HepG2 (cell line): ENCODE measurements at regions not wholly inside any gene's neighbourhood (a gene's known extent, or its start where the extent isn't known, plus 50 kb on each side); places are given as distances from the start of the nearest gene placed in this dataset.

Source experiments
- ATAC-seq: fragments of 200-7000 bp; cut with Tn5 transposase; 3 replicates; pipeline ENCODE4 v1.9.1; 2020; ENCODE audit warnings: mild to moderate bottlenecking, moderate library complexity
- BruUV-seq: library from RNA; stranded (reverse); fragments of 400-500 nt; replicated peaks from 2 replicates; lab custom pipeline; 2021; lab: Mats Ljungman, UMichigan
- CTCF ChIA-PET: fragments of 300-600 bp; formaldehyde crosslinking; extraction: SDS; loops from one replicate; lab custom pipeline; 2021; ENCODE audit warnings: low total read pairs, inconsistent platforms, low intra/inter-chr PET ratio; lab: Yijun Ruan, JAX
- POLR2A ChIA-PET: fragments of 350-600 bp; sonication (Branson Sonifier 250); formaldehyde crosslinking; loops from one replicate; lab custom pipeline; 2020; ENCODE audit warnings: antibody characterized with exemption, inconsistent platforms; lab: Yijun Ruan, JAX
- DNase-seq: peaks from one replicate; pipeline ENCODE4 v3.0.0-alpha.2; 2015; ENCODE audit warnings: low spot score
- FAIRE-seq: peaks from 3 replicates; lab custom pipeline; 2011; peaks lifted over from hg19 to GRCh38; lab: Jason Lieb, UNC
- H2AFZ ChIP-seq: one replicate; pipeline ENCODE4 v1.6.1; 2011; ENCODE audit warnings: low read length, inconsistent platforms
- H3K27ac ChIP-seq: fragments of 300-600 bp; 3 replicates; pipeline ENCODE4 v1.8.0; 2011; ENCODE audit warnings: mixed run types, mild to moderate bottlenecking, mixed read lengths, low read length, inconsistent platforms; ENCODE audit not compliant: insufficient read depth; ENCODE audit errors: extremely low read length
- H3K27me3 ChIP-seq, 2 experiments: fragments of 200-600 bp in 1 of 2; 2 replicates in 1 of 2; 3 replicates in 1 of 2; pipeline versions ENCODE4 v1.6.0 to v1.8.0; 2011; ENCODE audit warnings: low read length in 2 of 2, mild to moderate bottlenecking in 2 of 2, moderate library complexity in 2 of 2, inconsistent platforms in 1 of 2; ENCODE audit not compliant: insufficient read depth in 2 of 2, control insufficient read depth in 1 of 2
- H3K36me3 ChIP-seq, 2 experiments: fragments of 200-600 bp in 1 of 2; replicated peaks in 1 of 2; 2 replicates in 1 of 2; 3 replicates in 1 of 2; pipeline versions ENCODE4 v1.5.1 to v1.8.0; 2011; ENCODE audit warnings: low read length in 2 of 2, inconsistent platforms in 1 of 2; ENCODE audit not compliant: insufficient read depth in 2 of 2, control insufficient read depth in 1 of 2
- H3K4me1 ChIP-seq: 2 replicates; pipeline ENCODE4 v1.5.1; 2012; ENCODE audit warnings: low read length, inconsistent platforms; ENCODE audit not compliant: insufficient read depth
- H3K4me2 ChIP-seq: 2 replicates; pipeline ENCODE4 v1.6.0; 2011; ENCODE audit warnings: low read depth, low read length, inconsistent platforms
- H3K4me3 ChIP-seq, 3 experiments: fragments of 200-600 bp in 1 of 3; sonication (generic), shearing (Covaris generic) in 1 of 3; replicated peaks in 1 of 3; 2 replicates each; pipeline ENCODE4 v1.5.1; 2011 to 2016; ENCODE audit warnings: low read length in 3 of 3, inconsistent platforms in 2 of 3, low read depth in 2 of 3, mild to moderate bottlenecking in 2 of 3, control low read depth in 1 of 3, mixed read lengths in 1 of 3; ENCODE audit not compliant: insufficient read depth in 1 of 3
- H3K79me2 ChIP-seq: one replicate; pipeline ENCODE4 v1.6.1; 2011; ENCODE audit warnings: low read length, inconsistent platforms; ENCODE audit not compliant: insufficient read depth
- H3K9ac ChIP-seq: 2 replicates; pipeline ENCODE4 v1.6.0; 2011; ENCODE audit warnings: mild to moderate bottlenecking, low read depth, low read length, inconsistent platforms; ENCODE audit not compliant: insufficient read depth
- H3K9me3 ChIP-seq: 2 replicates; pipeline ENCODE4 v1.5.1; 2012; ENCODE audit warnings: mild to moderate bottlenecking, low read length
- H4K20me1 ChIP-seq: 2 replicates; pipeline ENCODE4 v1.6.0; 2011; ENCODE audit warnings: inconsistent platforms, mild to moderate bottlenecking, low read length, moderate library complexity; ENCODE audit not compliant: insufficient read depth
- AFF4 ChIP-seq: sonication (generic); formaldehyde crosslinking; IDR thresholded peaks from 2 replicates; pipeline ENCODE4 v1.4.0; 2020; ENCODE audit warnings: missing genetic modification reagents
- FUBP1 ChIP-seq: sonication (generic); formaldehyde crosslinking; IDR thresholded peaks from 2 replicates; pipeline ENCODE4 v1.5.1; 2020; ENCODE audit warnings: missing genetic modification reagents, mild to moderate bottlenecking, borderline replicate concordance
- KDM3A ChIP-seq: IDR thresholded peaks from 2 replicates; pipeline ENCODE4 v1.6.1; 2018; ENCODE audit warnings: low read depth, missing compliant biosample characterization
- KDM5A ChIP-seq: fragments of 200-600 bp; sonication (generic); IDR thresholded peaks from 2 replicates; pipeline ENCODE4 v1.7.0; 2018; ENCODE audit warnings: antibody characterized with exemption, mild to moderate bottlenecking, low read length, borderline replicate concordance
- NFKBIZ ChIP-seq: IDR thresholded peaks from 2 replicates; pipeline ENCODE4 v1.6.1; 2018; ENCODE audit warnings: missing genetic modification reagents, missing compliant biosample characterization
- ZBTB44 ChIP-seq: sonication (generic); formaldehyde crosslinking; IDR thresholded peaks from 2 replicates; pipeline ENCODE4 v1.4.0; 2020; ENCODE audit warnings: missing genetic modification reagents
- ZNF3 ChIP-seq: IDR thresholded peaks from 2 replicates; pipeline ENCODE4 v1.7.0; 2017; ENCODE audit warnings: inconsistent platforms
- ZNF503 ChIP-seq: sonication (generic); formaldehyde crosslinking; IDR thresholded peaks from 2 replicates; pipeline ENCODE4 v1.4.0; 2020; ENCODE audit warnings: missing genetic modification reagents
- ZNF563 ChIP-seq: sonication (generic); formaldehyde crosslinking; IDR thresholded peaks from 2 replicates; pipeline ENCODE4 v1.8.0; 2022; ENCODE audit warnings: mild to moderate bottlenecking, moderate library complexity, missing genetic modification reagents
- ZSCAN12 ChIP-seq: sonication (generic); formaldehyde crosslinking; IDR thresholded peaks from 2 replicates; pipeline ENCODE4 v1.9.0; 2021; ENCODE audit warnings: mild to moderate bottlenecking, missing genetic modification reagents
- WGBS: methylation state at CpG from one replicate; pipeline ENCODE4 v1.1.6; 2017; ENCODE audit warnings: low lambda C conversion rate; 5-methylcytosine and 5-hydroxymethylcytosine counted together
- in situ Hi-C: cut with HindIII; loops from 2 replicates; pipeline ENCODE4 v1.10.0; 2017; ENCODE audit warnings: low pct_unique_long_range_greater_than_20kb; ENCODE audit not compliant: extremely low pct_ligation_motif_present
- intact Hi-C: fragments of 100-400 bp; cut with micrococcal nuclease; formaldehyde crosslinking; loops from one replicate; pipeline ENCODE4 v1.10.0; 2022; ENCODE audit not compliant: unreplicated experiment

- H3K9me3 ChIP-seq: no peaks in the 10 kb centered on the region
- no peak overlapping the region for H2AFZ ChIP-seq
- no peaks in the 10 kb centered on the region for H4K20me1 ChIP-seq
- no peak for ATAC-seq
- H3K4me1 ChIP-seq: no peaks in the 10 kb centered on the region
- no peak overlapping the region for H3K27ac ChIP-seq
- H3K27me3 ChIP-seq: peaks cover 2 to 4% of the 10 kb centered on the region in 2 experiments; a peak in 2 of 5 replicates
- ChIA-PET POLR2A (no interaction called here), CTCF (no interaction called here)
- no peaks in the 10 kb centered on the region for H3K79me2 ChIP-seq
- intact Hi-C loops: no loop called here
- BruUV-seq: no TSS peak
- no peak for FAIRE-seq
- H3K36me3 ChIP-seq: no peaks in the 10 kb centered on the region
- no peak overlapping the region for H3K9ac ChIP-seq
- no peak overlapping the region for H3K4me2 ChIP-seq
- no peak for DNase-seq
- no peak overlapping the region for H3K4me3 ChIP-seq
- WGBS: 86% methylated on average over 2 of the region's 2 CpGs
- TF ChIP-seq ZNF503 (CRISPR knock-in tag) (no peak), AFF4 (no peak)
- in situ Hi-C loops: no loop called here
Measured at GRCh38 chr3:193861012-193861411, 268.0 kb downstream of the OPA1 start.

- in situ Hi-C loops (no loop called here), intact Hi-C loops (no loop called here)
- no peaks in the 10 kb centered on the region for H3K36me3 ChIP-seq
- BruUV-seq: no TSS peak
- H3K27ac ChIP-seq: no peak overlapping the region
- DNase-seq (no peak), ATAC-seq (no peak), FAIRE-seq (no peak)
- CTCF ChIA-PET: no interaction called here
- H3K9ac ChIP-seq: no peak overlapping the region
- H3K9me3 ChIP-seq: no peaks in the 10 kb centered on the region
- POLR2A ChIA-PET: no interaction called here
- H3K79me2 ChIP-seq: no peaks in the 10 kb centered on the region
- WGBS: 66% methylated on average over 2 of the region's 4 CpGs
- no peak overlapping the region for H3K4me2 ChIP-seq
- H2AFZ ChIP-seq: no peak overlapping the region
- H3K27me3 ChIP-seq: peaks cover 2 to 4% of the 10 kb centered on the region in 2 experiments; a peak in 2 of 5 replicates
- no peaks in the 10 kb centered on the region for H4K20me1 ChIP-seq
- H3K4me3 ChIP-seq: no peak overlapping the region
- H3K4me1 ChIP-seq: no peaks in the 10 kb centered on the region
- TF ChIP-seq KDM3A (CRISPR knock-in tag) (no peak), ZBTB44 (CRISPR knock-in tag) (no peak), ZNF563 (CRISPR knock-in tag) (no peak), NFKBIZ (CRISPR knock-in tag) (no peak), KDM5A (no peak), FUBP1 (CRISPR knock-in tag) (no peak), ZNF3 (CRISPR knock-in tag) (no peak), ZSCAN12 (CRISPR knock-in tag) (no peak)
Measured at GRCh38 chr3:193862843-193863242, 269.8 kb downstream of the OPA1 start.
